T1000 (cell line): ENCODE measurements at regions not wholly inside any gene's neighbourhood (a gene's known extent, or its start where the extent isn't known, plus 50 kb on each side); places are given as distances from the start of the nearest gene placed in this dataset.
"Not testable (repeated sequence)": the region's sequence is repeated elsewhere in the genome, so short reads cannot be mapped to it uniquely, and the experiment has no call there.

ENCODE experiments used
- DNase-seq: peaks from one replicate; lab custom pipeline; 2025; ENCODE audit warnings: mixed read lengths; lab: John Stamatoyannopoulos, UW

DNA sequence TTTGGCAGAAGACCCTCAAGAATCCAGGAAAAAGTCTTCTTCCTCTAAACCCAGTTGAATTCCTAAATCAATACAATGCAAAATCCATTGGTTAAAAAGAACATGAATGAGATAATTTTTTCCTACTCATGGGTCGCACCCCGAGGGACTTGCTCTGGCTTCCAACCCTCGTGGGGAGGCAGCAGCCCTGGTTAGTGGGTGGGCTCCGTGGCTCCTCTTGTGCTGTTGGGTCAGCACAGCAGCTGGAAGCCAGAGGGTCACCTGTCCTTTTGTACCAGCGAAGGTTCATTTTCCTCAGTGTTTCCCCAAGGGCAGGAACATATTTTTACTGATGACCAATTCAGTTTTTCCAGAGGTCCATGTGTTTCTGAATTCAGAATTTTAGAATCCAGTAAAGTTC lies 120.6 kb upstream of the S1PR3 start:
- DNase-seq, result no peak

DNA sequence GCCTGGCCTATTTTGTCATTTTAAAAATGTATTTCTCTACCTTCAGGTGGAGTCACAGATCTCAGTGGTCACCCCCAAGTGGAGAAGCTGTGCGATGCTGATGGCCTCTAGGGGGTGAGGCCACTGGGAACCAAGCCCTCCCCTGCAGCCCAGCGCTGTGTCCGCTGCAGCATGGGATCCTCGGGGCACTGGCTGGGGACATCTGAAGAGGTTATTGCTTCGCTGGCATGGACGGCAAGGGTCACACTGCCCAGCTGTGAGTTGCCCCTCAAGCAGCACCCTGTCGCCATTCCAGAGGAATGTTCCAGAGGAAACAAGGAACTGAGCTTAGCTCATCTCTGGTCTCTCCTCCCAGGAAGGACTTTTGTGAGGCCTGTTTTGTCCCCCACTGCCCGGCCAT lies 119.6 kb upstream of the S1PR3 start:
- no peak for DNase-seq

DNA sequence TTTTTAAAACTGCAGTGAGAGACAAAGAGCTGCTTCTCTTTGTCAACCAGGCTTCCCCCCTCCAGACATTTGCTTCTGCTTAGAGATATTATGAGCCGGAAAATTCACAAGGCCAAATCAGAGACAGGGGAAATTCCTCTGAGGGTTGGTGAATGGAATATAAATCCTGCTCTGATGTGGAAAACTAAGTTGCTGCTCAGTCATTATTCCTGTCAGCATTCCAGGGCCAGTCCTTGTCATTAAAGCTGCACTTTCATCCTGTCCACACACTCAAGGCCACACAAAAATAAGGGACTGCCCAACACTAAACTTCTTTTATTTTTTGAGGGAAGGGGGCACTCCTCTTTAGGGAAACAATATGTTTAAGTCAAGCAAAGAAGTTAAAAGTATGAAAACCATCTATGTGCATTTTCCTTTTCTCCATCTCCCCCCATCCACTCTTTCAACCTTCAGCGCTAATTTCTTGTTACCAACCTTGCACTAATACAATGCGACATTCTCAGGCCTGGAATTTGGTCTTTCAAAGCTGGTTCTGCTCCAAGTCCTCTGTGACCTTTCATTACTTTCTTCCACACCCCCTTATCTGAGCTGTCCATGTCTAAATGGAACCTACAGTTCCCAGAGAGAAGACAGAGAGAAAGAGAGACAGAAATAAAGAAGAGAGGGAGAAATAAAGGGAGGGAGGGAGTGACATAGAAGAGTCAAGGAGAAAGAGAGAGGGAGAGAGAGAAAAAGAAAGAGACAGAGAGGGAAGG lies 118.9 kb upstream of the S1PR3 start:
- DNase-seq, result no peak

DNA sequence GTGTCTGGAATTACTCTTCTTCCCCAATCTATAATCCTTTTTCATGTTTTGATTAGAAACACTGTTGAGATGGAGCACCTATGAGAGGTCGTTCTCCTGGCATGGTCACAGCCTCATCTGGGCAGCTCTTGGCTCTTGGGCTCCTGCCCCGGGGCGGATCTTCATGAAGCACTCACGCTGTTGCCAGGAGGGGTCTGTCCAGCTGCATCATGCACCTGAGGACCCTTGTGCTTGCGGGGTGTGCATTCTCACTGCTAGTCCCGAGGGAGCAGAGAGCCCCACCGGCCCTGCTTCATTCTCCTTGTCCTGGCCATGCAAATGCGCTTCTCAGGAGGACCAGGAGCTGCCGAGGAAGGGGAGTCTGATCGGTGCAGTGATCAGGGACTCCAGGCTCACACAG lies 117.6 kb upstream of the S1PR3 start:
- no peak for DNase-seq

DNA sequence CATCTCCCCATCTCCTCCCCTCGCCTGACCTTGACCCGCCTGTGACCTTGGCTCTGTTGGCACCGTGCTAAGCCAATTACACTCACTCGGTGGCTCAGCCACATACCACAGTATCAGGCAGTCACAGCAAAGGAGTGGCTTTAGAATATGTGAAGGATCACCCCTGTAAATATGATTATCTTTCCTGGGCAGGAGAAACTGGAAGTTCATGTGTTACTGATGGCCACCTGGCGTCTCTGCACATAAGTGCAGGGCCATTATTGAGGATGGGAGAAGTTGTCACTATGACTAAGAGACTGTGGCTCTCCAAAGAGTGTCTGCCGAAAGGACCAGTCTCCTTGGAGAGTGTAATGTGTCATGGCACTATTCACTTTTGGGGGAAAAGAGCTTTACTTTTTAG lies 116.9 kb upstream of the S1PR3 start:
- no peak for DNase-seq

DNA sequence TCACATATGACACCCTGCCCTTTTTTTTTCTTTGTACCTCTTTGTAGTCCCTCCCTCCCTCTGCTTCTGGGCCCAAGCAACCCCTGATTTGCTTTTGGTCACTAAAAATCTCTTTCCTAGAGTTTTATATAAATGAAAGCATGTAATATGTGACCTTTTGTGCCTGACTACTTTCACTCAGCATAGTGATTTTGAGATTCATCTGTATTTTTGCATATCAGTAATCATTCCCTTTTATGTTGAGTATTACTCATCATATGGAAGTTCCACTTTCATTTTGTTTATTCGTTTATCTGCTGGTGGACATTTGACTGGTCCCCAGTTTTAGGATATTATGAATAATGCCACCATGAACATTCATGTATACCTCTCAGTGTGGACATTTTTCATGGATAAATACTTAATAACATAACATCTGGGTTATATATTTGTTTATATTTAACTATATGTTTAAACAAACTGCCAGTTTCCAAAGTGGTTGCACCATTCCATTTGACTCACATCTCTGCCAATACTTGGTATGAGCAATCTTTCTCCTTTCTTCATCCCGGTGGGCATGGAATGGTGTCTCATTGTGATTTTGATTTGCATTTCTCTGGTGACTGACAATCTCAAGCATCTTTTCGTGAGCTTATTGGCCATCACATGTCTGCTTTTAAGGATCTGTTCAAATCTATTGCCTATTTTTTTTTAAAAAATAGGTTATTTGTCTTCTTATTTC lies 115.7 kb upstream of the S1PR3 start:
- no peak for DNase-seq

DNA sequence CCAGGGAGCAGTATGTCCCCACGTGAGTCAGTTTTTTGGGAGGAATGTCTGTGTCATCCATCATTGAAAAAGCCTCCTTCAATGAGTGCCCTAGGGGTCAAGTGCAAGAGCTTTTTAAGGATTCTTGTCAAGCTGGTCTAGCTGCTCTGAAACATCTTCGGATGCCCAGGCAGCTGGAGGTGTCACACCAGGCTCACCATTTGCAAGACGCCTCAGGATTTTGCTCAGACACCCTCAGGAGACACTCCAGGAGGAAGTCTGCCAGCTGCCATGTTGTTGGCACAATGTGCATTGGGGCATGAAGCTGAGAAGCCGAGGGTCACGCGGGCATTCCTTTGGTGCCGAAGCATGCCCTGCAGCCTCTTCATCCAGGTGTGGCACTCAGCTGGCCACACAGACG lies 111.1 kb upstream of the S1PR3 start:
- DNase-seq, result no peak

DNA sequence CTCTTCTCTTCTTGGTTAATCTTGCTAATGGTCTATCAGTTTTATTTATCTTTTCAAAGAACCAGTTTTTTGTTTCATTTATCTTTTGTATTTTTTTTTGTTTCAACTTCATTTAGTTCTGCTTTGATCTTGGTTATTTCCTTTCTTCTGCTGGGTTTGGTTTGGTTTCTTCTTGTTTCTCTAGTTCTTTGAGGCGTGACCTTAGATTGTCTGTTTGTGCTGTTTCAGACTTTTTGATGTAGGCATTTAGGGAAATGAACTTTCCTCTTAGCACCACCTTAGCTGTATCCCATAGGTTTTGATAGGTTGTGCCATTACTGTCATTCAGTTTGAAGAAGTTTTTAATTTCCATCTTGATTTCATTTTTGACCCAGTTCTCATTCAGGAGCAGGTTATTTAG lies 107.0 kb upstream of the S1PR3 start:
- not testable (repeated sequence) for DNase-seq

DNA sequence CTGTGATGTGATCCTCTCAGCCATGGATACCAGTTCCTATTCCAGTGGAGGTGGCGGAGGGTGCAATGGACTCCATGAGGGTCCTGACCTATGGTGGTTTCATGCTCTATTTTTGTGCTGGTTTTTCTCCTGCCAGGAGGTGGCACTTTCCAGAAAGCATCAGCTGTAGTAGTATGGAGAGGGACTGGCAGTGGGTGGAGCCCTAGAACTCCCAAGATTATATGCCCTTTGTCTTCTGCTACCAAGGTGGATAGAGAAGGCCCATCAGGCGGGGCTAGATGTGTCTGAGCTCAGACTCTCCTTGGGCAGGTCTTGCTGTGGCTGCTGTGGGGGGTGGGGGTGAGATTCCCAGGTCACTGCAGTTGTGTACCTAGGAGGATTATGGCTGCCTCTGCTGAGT lies 104.5 kb upstream of the S1PR3 start:
- not testable (repeated sequence) for DNase-seq

DNA sequence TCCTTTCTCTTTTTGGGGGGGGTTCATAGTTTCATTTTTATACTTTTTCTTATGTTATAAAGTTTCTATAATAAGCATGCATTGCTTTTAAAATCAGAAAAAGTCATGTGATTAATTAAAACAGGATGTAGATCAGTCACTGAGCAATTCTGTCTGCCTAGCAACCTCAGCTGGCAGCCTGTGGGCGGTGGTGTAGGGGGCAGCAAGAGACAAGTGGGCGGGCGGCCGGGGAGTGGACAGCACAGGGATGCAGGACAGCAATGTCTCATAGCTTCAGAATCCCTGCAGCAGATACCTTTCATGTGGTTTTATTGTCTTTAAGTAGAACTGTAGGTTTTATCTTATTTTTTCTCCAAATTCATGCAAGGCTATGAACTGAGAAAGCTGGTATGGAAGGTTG lies 101.9 kb upstream of the S1PR3 start:
- DNase-seq, result no peak

DNA sequence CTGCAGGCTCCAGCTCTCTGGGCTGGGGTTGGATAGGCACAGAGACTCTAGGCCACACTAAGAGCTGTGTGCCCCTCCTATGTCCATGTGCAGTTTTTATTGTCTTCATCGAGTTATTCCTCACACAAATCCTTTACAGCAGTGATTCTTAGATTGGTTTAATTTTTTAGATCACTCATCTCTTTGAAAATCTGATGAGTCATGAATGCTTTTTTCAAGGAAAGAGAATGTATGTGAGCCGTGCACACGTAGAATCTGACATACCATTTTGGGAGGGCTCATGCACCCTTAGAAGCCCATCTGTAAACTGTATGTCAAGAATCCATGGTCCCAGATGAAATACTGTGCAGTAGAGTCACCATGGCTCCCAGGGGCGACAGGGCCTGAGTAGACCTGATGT lies 100.7 kb upstream of the S1PR3 start:
- DNase-seq, result no peak

DNA sequence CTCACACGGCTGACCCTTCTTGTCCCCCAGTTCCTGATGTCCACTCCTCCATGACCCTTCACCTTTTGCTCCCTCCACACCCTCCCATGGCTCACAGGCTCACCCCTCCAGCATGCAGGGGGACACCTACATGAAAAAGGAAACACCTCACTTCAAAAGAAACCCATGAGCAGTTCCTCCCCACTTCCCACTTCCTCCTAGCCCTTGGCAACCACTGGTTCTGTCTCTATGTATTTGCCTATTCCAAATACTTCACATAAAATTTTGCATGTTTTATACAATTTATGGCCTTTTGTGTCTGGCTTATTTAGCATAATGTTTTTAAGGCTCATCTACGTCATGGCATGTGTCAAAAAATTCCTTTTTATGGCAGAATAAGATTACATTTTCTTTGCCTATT lies 100.2 kb upstream of the S1PR3 start:
- DNase-seq, result no peak

DNA sequence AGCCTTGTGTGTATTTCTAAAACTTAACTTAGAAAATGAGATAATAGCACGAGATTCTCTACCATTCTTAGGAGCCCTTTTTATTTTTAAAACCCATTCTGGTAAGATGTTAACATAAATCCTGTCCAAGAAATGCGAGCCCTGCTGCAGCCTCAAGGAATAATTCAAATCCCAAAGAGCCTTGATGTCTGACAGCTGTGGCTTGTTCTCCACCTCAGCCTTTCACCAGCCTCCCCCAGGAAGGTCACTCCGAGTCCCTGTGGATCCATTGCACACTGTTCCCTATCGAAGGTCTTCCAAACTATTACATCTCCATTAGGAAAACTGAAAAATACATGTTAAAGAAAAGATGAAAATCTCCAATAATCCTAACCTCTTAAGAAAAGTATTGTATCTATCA lies 98.5 kb upstream of the S1PR3 start:
- DNase-seq, result no peak

DNA sequence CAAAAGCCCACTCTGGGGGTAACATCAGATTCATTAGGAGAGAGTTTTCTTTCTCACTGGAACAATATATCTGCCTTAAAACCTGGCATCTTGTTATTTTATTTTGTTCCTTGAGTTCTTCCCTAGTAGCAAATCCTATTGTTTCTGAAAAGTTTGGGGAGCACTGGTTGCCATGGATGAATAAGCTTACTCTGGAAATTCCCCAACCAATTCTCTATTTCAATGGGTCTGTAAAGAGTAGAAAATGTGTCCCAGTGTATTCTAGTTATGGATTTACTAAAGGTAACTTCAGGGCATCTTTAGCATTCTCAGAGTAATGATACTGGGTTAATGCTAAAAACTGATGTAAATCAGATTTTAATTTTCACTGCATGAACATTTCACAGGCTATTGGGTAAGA lies 94.2 kb upstream of the S1PR3 start:
- no peak for DNase-seq

DNA sequence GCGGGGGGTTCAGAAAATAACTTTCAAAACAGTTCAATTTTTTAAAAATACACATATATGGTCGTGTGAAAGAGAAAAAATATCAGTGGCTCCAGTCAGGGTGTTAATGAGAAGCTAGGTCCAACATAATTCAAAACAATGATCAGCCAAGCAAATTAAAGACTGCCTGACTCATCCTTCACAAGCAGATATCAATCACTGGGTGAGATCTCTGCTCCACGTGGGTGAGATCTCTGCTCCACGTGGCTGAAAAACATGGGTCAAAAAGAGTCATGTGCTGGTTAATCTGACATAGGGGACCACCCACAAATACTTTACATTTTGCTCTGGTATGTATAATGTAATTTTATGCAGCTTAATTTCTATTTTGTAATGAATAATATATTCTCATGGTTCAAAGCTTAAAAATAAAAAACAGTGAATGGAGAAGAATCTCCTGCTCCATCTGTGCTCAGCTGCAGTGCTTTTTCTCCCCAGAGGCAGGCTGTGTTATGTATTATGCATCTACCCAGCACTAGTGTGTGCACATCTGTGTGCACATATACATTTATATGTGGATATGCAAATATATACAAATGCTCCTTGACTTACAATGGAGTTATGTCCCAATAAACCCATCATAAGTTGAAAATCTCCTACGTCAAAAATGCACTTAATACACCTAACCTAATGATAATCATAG lies 93.1 kb upstream of the S1PR3 start:
- DNase-seq, result no peak

DNA sequence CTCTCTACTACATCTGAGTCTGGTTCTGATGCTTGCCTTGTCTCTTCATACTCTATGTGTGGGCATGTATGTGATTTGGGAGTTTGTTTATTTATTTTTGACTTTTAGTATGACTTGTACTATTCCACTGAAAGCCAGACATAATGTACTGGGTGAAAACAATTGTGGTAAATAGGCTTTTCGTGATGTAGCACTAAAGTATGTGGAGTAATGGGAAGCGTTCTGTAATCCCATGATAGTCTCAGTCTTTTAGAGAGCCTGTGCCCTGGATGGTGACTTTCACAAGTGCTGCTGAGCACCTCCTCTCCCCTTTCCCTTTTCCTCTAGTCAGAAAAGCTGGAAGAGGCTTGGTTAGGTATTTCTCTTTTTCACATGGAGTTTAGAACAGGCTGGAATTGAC lies 85.8 kb upstream of the S1PR3 start:
- DNase-seq, result no peak

DNA sequence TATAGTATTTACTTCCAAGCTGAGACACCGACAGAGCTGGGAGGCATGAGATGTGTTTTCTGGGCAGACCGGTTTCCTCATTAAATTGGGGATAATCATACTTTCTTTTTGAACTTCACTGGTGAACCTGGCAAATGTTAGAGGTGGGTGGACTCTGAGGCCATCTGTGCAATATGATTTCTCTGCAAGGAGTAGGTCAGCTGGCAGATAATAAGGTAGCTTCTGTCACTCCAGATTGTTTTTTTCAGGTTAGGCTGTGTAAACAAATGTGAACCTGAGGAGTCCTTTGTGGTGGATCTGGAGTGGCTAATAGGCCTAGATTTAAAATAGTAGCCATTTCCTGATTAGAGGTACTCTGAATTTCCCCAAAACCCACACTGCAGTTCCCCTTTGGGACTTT lies 75.4 kb upstream of the S1PR3 start:
- DNase-seq, result no peak

DNA sequence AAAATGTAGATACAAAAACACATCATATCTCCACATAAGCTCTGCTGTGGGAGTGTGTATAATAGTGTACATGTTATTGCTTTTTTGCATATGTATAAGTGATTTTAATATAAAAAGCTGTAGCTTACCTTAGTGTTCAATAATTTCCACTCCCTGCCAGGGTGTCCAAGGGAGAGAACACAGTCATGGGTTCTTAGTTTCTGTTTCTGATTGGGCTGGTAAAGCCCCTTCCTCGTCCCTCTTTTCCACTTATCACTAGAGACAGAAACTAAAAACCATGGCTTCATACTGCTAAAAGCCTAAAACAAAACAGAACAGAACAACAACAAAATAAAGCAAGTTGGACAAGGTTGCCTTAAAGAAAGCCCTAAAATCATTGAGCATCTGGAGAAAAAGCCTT lies 74.4 kb upstream of the S1PR3 start:
- DNase-seq, result no peak

DNA sequence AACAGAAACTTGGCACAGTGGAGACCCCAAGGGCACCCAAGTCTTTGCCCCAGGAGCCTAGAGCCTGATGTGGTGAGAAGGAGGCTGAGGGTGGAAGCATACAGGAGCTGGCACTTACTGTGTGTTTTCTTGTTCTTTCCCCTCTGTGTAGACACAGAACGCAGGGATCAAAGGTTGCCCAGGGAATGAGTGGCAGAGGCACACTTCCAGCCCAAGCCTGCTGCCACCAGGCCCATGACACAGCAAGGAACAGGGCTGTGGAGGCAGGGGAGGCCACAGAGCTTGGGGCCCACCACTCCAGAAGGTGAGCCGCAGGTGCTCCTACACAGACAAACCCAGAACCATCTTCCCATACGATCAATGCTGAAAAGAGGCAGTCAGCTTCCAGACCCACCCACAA lies 73.9 kb upstream of the S1PR3 start:
- no peak for DNase-seq

DNA sequence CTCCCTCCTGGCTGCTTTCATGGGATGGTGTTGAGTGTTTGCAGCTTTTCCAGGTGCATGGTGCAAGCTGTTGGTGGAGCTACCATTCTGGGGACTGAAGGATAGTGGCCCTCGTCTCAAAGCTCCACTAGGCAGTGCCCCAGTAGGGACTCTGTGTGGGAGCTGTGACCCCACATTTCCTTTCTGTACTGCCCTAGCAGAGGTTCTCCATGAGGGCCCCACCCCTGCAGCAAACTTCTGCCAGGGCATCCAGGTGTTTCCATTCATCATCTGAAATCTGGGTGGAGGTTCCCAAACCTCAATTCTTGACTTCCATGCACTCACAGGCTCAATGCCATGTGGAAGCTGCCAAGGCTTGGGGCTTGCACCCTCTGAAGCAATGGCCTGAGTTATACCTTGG lies 72.7 kb upstream of the S1PR3 start:
- not testable (repeated sequence) for DNase-seq

DNA sequence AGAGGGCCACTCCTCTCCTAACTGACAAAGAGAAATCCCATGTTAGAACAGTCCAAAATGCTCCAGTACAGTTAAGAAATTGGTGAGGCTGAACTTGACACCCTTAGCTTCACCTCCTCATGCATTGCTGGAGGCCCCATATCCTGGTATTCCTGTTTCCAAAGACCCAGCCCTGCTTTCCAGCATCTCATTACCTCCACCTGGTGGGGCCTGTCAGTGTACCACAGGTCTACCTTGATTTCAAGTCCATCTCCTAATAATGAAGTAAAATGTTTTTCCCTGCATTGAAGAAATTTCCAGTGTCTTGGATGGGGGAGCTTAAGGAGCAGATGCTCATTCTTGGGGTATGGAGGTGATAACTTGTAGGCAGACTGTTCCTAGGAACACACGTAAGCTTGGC lies 70.6 kb upstream of the S1PR3 start:
- DNase-seq, result no peak

DNA sequence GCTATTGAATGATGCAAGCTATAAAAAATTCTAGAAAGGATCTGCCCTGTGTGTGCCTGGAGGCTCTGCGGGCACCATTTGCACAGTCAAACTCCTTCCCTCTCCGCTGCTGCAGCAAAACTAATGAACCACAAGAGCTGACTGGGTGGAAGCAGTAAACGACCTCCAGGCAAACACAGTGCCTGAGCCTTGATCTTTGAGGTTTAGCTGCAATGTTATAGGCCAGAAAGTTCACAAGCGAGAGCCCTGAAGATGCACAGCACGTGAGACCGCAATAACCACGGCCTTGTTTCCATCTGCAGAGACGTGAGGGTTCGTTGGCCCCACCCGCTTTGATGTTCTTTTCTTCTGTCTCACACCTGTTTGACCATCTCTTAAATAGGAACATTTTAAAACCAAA lies 69.2 kb upstream of the S1PR3 start:
- no peak for DNase-seq

DNA sequence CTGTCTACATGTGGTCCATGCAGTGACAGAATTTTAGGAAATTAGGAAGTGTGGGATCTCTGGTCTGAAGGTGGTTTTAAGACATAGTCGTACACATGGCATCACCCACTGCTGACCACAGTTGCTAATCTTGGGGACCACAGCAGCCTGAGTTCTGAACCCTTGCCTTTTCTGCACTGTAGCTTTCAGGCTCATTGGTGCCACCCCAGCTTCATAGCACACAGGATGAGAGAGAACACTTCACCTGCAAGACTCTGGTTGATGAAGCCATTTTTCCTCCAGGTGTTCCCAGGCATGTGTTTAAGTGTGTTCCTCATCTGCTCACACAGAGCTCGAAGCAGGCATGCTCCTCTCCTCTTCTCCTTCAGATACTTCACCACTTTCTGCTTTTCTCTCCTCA lies 68.2 kb upstream of the S1PR3 start:
- no peak for DNase-seq
